ENCODE measurements at regions not wholly inside any gene's neighbourhood (a gene's known extent, or its start where the extent isn't known, plus 50 kb on each side); places are given as distances from the start of the nearest gene placed in this dataset.

DNA sequence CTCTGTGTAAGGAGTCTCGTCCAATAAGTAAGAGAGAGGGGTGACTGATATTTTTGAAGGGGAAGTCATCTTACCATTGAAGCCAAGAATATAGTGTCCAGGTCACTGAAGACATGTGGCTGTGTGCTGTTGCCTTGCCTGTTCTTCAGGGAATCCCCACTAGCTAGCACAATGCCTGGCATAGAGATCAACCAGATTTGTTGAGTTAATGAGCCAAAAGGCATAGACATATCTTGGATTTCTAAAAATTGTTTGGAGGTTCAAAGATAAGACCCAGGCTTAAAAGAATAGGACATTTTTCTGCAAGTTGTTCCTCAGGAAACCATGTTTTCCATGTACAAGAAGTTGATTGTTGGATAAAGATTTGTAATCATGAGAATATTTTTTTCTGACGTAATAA is 119.3 kb upstream of the DKK2 start:
- Histone ChIP-seq H3K9ac (ENCODE audit: low read depth in 1 of 2, low read length in 2 of 2) (no peak overlapping the region), H3K9me3 (ENCODE audit: control insufficient read depth in 1 of 2, low read length in 2 of 2) (no peaks in the 10 kb centered on the region), H3K36me3 (ENCODE audit: control insufficient read depth in 1 of 2, insufficient read depth in 2 of 2, low read length in 2 of 2) (no peaks in the 10 kb centered on the region), H3K4me3 (ENCODE audit: low read depth in 1 of 2, low read length in 2 of 2) (no peak overlapping the region), H3K4me1 (ENCODE audit: control insufficient read depth in 1 of 2, insufficient read depth in 2 of 2, low read length in 2 of 2) (no peaks in the 10 kb centered on the region), H3K27me3 (ENCODE audit: control insufficient read depth in 1 of 2, insufficient read depth in 2 of 2, low read length in 2 of 2) (no peaks in the 10 kb centered on the region), H3K27ac (ENCODE audit: low read depth, low read length) (no peak overlapping the region)

DNA sequence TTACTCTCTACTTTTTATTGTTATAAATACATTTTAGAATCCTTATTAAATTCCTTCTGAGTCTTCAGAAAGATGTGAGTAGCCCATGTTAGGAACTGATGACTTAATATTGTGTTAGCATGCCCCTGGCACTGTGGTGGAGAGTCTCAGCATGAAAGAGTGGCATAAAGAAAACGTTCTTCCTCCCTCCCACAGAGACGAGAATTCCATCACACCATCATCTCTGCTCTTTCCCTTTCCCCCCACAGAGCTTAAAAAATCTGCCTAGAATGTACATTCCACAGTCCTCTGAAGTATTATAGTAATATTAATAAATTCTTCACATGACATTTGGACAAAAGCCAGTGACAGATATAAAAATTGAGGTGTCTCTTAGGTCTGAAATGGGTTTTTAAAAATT is 117.8 kb upstream of the DKK2 start:
- no peak overlapping the region for H3K9ac ChIP-seq (ENCODE audit: low read depth in 1 of 2, low read length in 2 of 2)
- H3K4me1 ChIP-seq (ENCODE audit: control insufficient read depth in 1 of 2, insufficient read depth in 2 of 2, low read length in 2 of 2) = no peaks in the 10 kb centered on the region
- no peaks in the 10 kb centered on the region for H3K27me3 ChIP-seq (ENCODE audit: control insufficient read depth in 1 of 2, insufficient read depth in 2 of 2, low read length in 2 of 2)
- no peak overlapping the region for H3K4me3 ChIP-seq (ENCODE audit: low read depth in 1 of 2, low read length in 2 of 2)
- H3K9me3 ChIP-seq (ENCODE audit: control insufficient read depth in 1 of 2, low read length in 2 of 2) = no peaks in the 10 kb centered on the region
- no peak overlapping the region for H3K27ac ChIP-seq (ENCODE audit: low read depth, low read length)
- H3K36me3 ChIP-seq (ENCODE audit: control insufficient read depth in 1 of 2, insufficient read depth in 2 of 2, low read length in 2 of 2) = no peaks in the 10 kb centered on the region

DNA sequence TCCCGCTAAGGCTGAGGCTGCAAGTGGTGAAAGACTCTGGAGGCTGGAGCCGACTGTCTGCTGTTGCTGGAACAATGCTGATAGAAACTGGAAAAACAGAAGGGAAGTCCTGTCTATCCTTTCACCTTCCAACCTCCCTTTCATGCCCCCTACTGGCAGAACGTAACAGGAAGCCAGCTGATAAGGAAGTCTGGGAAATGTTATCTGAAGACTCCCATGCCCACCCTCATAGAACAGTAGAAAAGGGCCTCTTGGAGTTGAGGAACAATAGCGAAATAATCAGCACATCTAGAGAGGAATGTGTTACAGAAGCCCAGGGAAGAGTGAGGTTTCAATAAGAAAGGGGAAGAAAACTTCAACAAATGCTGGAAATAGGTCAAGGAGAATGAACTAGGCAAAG is 117.1 kb upstream of the DKK2 start:
- H3K36me3 ChIP-seq (ENCODE audit: control insufficient read depth in 1 of 2, insufficient read depth in 2 of 2, low read length in 2 of 2) = no peaks in the 10 kb centered on the region
- no peak overlapping the region for H3K9ac ChIP-seq (ENCODE audit: low read depth in 1 of 2, low read length in 2 of 2)
- no peak overlapping the region for H3K4me3 ChIP-seq (ENCODE audit: low read depth in 1 of 2, low read length in 2 of 2)
- no peaks in the 10 kb centered on the region for H3K9me3 ChIP-seq (ENCODE audit: control insufficient read depth in 1 of 2, low read length in 2 of 2)
- H3K4me1 ChIP-seq (ENCODE audit: control insufficient read depth in 1 of 2, insufficient read depth in 2 of 2, low read length in 2 of 2) = no peaks in the 10 kb centered on the region
- H3K27me3 ChIP-seq (ENCODE audit: control insufficient read depth in 1 of 2, insufficient read depth in 2 of 2, low read length in 2 of 2) = no peaks in the 10 kb centered on the region
- no peak overlapping the region for H3K27ac ChIP-seq (ENCODE audit: low read depth, low read length)

DNA sequence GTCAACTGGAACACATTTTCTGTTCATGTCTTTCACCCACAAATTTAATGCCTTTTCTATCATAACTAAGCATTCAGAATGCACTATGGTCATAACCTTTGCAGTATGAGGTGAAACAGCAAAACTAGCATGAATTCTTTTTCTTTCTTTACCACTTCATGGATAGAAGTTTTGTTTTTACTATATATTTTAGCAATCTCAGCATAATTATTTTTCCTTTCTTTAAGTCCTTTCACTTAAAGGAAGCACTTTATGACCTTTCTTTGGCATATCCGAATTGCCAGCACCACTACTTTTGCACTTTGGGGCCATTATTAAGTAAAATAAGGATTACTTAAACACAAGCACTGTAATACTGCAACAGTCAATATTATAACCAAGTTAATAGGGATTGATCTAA is 115.1 kb upstream of the DKK2 start:
- H3K36me3 ChIP-seq (ENCODE audit: control insufficient read depth in 1 of 2, insufficient read depth in 2 of 2, low read length in 2 of 2) = no peaks in the 10 kb centered on the region
- no peak overlapping the region for H3K4me3 ChIP-seq (ENCODE audit: low read depth in 1 of 2, low read length in 2 of 2)
- H3K9me3 ChIP-seq (ENCODE audit: control insufficient read depth in 1 of 2, low read length in 2 of 2) = no peaks in the 10 kb centered on the region
- H3K4me1 ChIP-seq (ENCODE audit: control insufficient read depth in 1 of 2, insufficient read depth in 2 of 2, low read length in 2 of 2) = no peaks in the 10 kb centered on the region
- H3K27me3 ChIP-seq (ENCODE audit: control insufficient read depth in 1 of 2, insufficient read depth in 2 of 2, low read length in 2 of 2) = no peaks in the 10 kb centered on the region
- no peak overlapping the region for H3K9ac ChIP-seq (ENCODE audit: low read depth in 1 of 2, low read length in 2 of 2)
- H3K27ac ChIP-seq (ENCODE audit: low read depth, low read length) = no peak overlapping the region

DNA sequence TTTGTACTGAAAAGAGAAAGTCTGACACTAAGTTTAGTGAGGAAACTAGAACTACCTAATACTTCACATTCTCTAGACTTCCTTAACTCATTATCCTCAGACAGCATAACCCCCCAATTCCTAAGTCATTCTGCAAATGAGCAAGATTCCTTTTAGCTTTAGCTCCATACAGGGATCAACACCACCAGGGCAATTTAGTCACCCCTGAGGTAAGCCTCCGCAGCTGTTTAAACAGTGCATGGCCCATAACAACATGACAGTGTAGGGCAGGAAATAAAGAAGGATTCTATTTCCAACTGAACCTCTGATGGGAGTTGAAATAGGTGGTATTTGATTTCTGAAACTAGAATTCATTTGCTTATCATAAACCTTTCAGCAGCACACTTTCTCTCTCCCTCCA is 112.8 kb upstream of the DKK2 start:
- H3K9me3 ChIP-seq (ENCODE audit: control insufficient read depth in 1 of 2, low read length in 2 of 2) = no peaks in the 10 kb centered on the region
- no peaks in the 10 kb centered on the region for H3K36me3 ChIP-seq (ENCODE audit: control insufficient read depth in 1 of 2, insufficient read depth in 2 of 2, low read length in 2 of 2)
- no peak overlapping the region for H3K9ac ChIP-seq (ENCODE audit: low read depth in 1 of 2, low read length in 2 of 2)
- H3K4me3 ChIP-seq (ENCODE audit: low read depth in 1 of 2, low read length in 2 of 2) = no peak overlapping the region
- no peaks in the 10 kb centered on the region for H3K27me3 ChIP-seq (ENCODE audit: control insufficient read depth in 1 of 2, insufficient read depth in 2 of 2, low read length in 2 of 2)
- no peaks in the 10 kb centered on the region for H3K4me1 ChIP-seq (ENCODE audit: control insufficient read depth in 1 of 2, insufficient read depth in 2 of 2, low read length in 2 of 2)
- no peak overlapping the region for H3K27ac ChIP-seq (ENCODE audit: low read depth, low read length)

DNA sequence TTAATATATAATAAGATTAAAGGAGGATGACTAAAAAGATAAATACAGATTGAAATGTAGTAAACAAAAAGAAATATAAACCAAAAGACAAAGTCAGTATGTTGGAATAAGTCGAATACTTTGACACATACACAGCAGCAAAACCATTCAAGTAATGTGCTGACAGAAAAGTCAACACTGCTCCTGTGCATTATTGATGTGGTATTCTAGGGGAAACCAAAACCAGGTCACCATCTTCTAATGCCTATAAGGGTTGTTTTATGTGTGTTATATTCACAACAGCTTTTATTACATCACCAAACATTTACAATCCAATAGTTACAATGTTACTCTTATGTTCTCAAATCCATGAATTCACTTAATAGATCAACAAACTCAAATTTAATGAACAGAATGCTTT is 111.8 kb upstream of the DKK2 start:
- Histone ChIP-seq H3K4me1 (ENCODE audit: control insufficient read depth in 1 of 2, insufficient read depth in 2 of 2, low read length in 2 of 2) (no peaks in the 10 kb centered on the region), H3K4me3 (ENCODE audit: low read depth in 1 of 2, low read length in 2 of 2) (no peak overlapping the region), H3K27ac (ENCODE audit: low read depth, low read length) (no peak overlapping the region), H3K9me3 (ENCODE audit: control insufficient read depth in 1 of 2, low read length in 2 of 2) (no peaks in the 10 kb centered on the region), H3K36me3 (ENCODE audit: control insufficient read depth in 1 of 2, insufficient read depth in 2 of 2, low read length in 2 of 2) (no peaks in the 10 kb centered on the region), H3K27me3 (ENCODE audit: control insufficient read depth in 1 of 2, insufficient read depth in 2 of 2, low read length in 2 of 2) (no peaks in the 10 kb centered on the region), H3K9ac (ENCODE audit: low read depth in 1 of 2, low read length in 2 of 2) (no peak overlapping the region)

DNA sequence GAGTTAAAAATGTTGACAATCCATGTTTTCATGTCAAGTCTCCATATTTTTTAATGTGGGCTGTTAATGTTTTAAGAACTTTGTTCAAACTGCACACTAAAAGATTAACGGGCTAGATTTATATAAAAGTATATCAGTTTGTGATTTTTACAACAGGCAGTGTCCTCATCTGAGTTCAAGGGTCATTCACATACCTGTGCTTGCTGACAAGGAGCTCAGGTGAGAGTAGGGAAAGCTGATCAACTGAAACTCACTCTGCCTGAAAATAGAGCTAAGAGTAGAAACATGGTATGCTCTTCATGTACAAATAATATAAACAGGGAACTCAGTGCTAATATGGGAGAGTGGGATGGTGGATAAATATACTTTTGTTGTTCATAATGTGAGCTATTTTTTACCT is 102.3 kb upstream of the DKK2 start:
- no peak overlapping the region for H3K4me3 ChIP-seq (ENCODE audit: low read depth in 1 of 2, low read length in 2 of 2)
- no peaks in the 10 kb centered on the region for H3K36me3 ChIP-seq (ENCODE audit: control insufficient read depth in 1 of 2, insufficient read depth in 2 of 2, low read length in 2 of 2)
- no peak overlapping the region for H3K9ac ChIP-seq (ENCODE audit: low read depth in 1 of 2, low read length in 2 of 2)
- no peaks in the 10 kb centered on the region for H3K4me1 ChIP-seq (ENCODE audit: control insufficient read depth in 1 of 2, insufficient read depth in 2 of 2, low read length in 2 of 2)
- H3K9me3 ChIP-seq (ENCODE audit: control insufficient read depth in 1 of 2, low read length in 2 of 2) = no peaks in the 10 kb centered on the region
- H3K27me3 ChIP-seq (ENCODE audit: control insufficient read depth in 1 of 2, insufficient read depth in 2 of 2, low read length in 2 of 2) = no peaks in the 10 kb centered on the region
- H3K27ac ChIP-seq (ENCODE audit: low read depth, low read length) = no peak overlapping the region

DNA sequence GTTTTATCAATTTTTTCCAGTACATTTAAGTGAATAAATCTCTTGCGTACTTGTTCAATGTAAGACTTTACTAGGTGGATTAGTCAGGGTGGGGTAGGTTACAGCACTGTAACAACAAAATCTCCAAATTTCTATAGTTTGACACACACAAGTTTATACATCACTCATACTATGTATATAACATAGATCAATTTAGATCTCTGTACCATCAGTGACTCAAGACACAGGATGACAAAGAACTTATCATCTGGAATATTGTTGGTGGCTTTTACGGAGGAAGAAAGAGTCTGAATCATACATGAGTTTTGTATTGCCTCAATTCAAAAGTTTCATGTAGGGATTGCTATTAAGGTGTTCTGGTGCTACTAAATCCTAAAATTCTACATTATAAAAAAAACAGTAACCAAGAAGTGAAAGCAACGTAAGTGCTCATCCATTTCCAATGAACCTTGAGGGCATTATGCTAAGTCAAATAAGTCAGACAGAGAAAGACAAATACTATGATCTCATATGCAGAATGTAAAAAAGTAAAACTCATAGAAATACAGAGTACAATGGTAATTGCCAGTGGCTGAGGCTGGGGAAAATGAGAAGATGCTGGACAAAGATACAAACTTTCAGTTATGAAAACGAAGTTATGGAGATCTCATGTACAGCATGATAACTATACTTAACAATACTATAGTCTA is 98.0 kb upstream of the DKK2 start:
- H3K9ac ChIP-seq (ENCODE audit: low read depth in 1 of 2, low read length in 2 of 2) = no peak overlapping the region
- H3K27me3 ChIP-seq (ENCODE audit: control insufficient read depth in 1 of 2, insufficient read depth in 2 of 2, low read length in 2 of 2) = no peaks in the 10 kb centered on the region
- H3K4me1 ChIP-seq (ENCODE audit: control insufficient read depth in 1 of 2, insufficient read depth in 2 of 2, low read length in 2 of 2) = no peaks in the 10 kb centered on the region
- H3K9me3 ChIP-seq (ENCODE audit: control insufficient read depth in 1 of 2, low read length in 2 of 2) = no peaks in the 10 kb centered on the region
- no peak overlapping the region for H3K4me3 ChIP-seq (ENCODE audit: low read depth in 1 of 2, low read length in 2 of 2)
- no peak overlapping the region for H3K27ac ChIP-seq (ENCODE audit: low read depth, low read length)
- no peaks in the 10 kb centered on the region for H3K36me3 ChIP-seq (ENCODE audit: control insufficient read depth in 1 of 2, insufficient read depth in 2 of 2, low read length in 2 of 2)

DNA sequence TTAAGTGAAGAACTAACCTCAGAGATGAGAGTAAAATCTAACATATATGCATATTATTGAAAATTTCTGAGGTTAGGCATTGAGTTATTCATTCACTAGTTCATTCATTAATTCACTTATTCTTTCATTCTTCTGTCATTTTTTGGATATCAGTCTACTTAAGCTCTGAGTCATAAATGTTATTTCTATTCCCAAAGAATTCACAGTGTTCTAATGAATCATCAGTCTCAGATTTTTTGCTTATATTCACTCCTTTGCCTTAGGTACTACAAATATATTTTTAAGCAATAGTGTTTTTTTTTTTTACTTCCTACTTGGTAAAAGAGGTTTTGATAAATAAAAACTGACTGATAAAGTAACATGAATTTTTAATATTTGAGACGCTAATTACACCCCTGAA is 95.2 kb upstream of the DKK2 start:
- Histone ChIP-seq H3K9ac (ENCODE audit: low read depth in 1 of 2, low read length in 2 of 2) (no peak overlapping the region), H3K27me3 (ENCODE audit: control insufficient read depth in 1 of 2, insufficient read depth in 2 of 2, low read length in 2 of 2) (no peaks in the 10 kb centered on the region), H3K9me3 (ENCODE audit: control insufficient read depth in 1 of 2, low read length in 2 of 2) (no peaks in the 10 kb centered on the region), H3K36me3 (ENCODE audit: control insufficient read depth in 1 of 2, insufficient read depth in 2 of 2, low read length in 2 of 2) (no peaks in the 10 kb centered on the region), H3K4me3 (ENCODE audit: low read depth in 1 of 2, low read length in 2 of 2) (no peak overlapping the region), H3K27ac (ENCODE audit: low read depth, low read length) (no peak overlapping the region), H3K4me1 (ENCODE audit: control insufficient read depth in 1 of 2, insufficient read depth in 2 of 2, low read length in 2 of 2) (no peaks in the 10 kb centered on the region)

DNA sequence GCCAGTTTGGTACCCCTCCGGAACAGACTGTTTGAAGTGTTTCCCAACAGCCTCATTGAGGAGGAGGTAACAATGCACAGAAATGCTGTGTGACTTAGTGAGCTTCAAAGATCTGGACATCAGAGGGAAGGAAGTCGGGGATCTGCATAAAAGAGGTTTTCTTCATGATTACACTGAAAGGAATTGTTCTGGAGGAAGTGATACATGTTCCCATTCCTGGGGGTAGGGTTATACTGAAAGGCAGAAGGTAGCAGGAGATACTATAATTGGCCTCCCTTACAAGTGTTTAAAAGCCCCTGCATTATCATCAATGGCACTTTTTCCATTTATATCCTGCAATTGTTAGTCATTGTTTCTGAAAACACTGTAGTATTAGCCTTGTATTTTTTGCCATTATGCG is 94.0 kb upstream of the DKK2 start:
- Histone ChIP-seq H3K4me1 (ENCODE audit: control insufficient read depth in 1 of 2, insufficient read depth in 2 of 2, low read length in 2 of 2) (no peaks in the 10 kb centered on the region), H3K9me3 (ENCODE audit: control insufficient read depth in 1 of 2, low read length in 2 of 2) (no peaks in the 10 kb centered on the region)

DNA sequence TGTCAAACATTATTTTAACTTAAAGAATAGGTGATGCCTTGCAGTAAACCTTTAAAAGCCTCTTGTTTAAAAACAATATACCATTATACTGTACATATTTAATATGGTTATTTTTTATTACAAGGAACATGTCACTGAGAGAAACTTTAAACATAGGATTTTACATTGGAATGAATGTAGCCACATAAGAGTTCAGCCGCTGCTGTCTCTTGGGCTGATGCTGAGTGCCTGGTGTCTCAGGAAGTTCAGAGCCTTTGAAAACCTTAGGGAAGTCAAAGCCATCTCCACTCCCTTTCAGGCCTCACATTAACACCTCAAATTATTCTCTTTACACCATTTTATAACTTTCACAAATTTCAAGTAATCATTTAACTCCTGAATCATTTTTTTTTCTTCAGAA is 93.5 kb upstream of the DKK2 start:
- no peak overlapping the region for H3K27ac ChIP-seq (ENCODE audit: low read depth, low read length)
- H3K27me3 ChIP-seq (ENCODE audit: control insufficient read depth in 1 of 2, insufficient read depth in 2 of 2, low read length in 2 of 2) = no peaks in the 10 kb centered on the region
- H3K9me3 ChIP-seq (ENCODE audit: control insufficient read depth in 1 of 2, low read length in 2 of 2) = no peaks in the 10 kb centered on the region
- H3K36me3 ChIP-seq (ENCODE audit: control insufficient read depth in 1 of 2, insufficient read depth in 2 of 2, low read length in 2 of 2) = no peaks in the 10 kb centered on the region
- H3K4me1 ChIP-seq (ENCODE audit: control insufficient read depth in 1 of 2, insufficient read depth in 2 of 2, low read length in 2 of 2) = no peaks in the 10 kb centered on the region
- no peak overlapping the region for H3K4me3 ChIP-seq (ENCODE audit: low read depth in 1 of 2, low read length in 2 of 2)
- H3K9ac ChIP-seq (ENCODE audit: low read depth in 1 of 2, low read length in 2 of 2) = no peak overlapping the region

More for the DNA sequence above, 94.0 kb upstream of the DKK2 start:
- H3K36me3 ChIP-seq (ENCODE audit: control insufficient read depth in 1 of 2, insufficient read depth in 2 of 2, low read length in 2 of 2) = no peaks in the 10 kb centered on the region
- no peaks in the 10 kb centered on the region for H3K27me3 ChIP-seq (ENCODE audit: control insufficient read depth in 1 of 2, insufficient read depth in 2 of 2, low read length in 2 of 2)
- no peak overlapping the region for H3K4me3 ChIP-seq (ENCODE audit: low read depth in 1 of 2, low read length in 2 of 2)
- H3K9ac ChIP-seq (ENCODE audit: low read depth in 1 of 2, low read length in 2 of 2) = no peak overlapping the region
- no peak overlapping the region for H3K27ac ChIP-seq (ENCODE audit: low read depth, low read length)

All from duodenal mucosa (tissue), 2 donors.